VCaP (cell line): ENCODE measurements at regions not wholly inside any gene's neighbourhood (a gene's known extent, or its start where the extent isn't known, plus 50 kb on each side); places are given as distances from the start of the nearest gene placed in this dataset.

Source experiments
- H3K27ac ChIP-seq: fragments of 450-650 bp; 2 replicates; pipeline ENCODE4 v1.5.1; 2017
- CTCF ChIP-seq: fragments of 450-650 bp; conservative IDR thresholded peaks from 2 replicates; pipeline ENCODE4 v1.5.1; 2017; ENCODE audit warnings: mild to moderate bottlenecking, moderate library complexity

GRCh38 chr5:88660264-88660946, 222.6 kb downstream of the MEF2C start:
- no peak for TF ChIP-seq CTCF
- H3K27ac ChIP-seq = peak overlapping the region; percentile 67

DNA sequence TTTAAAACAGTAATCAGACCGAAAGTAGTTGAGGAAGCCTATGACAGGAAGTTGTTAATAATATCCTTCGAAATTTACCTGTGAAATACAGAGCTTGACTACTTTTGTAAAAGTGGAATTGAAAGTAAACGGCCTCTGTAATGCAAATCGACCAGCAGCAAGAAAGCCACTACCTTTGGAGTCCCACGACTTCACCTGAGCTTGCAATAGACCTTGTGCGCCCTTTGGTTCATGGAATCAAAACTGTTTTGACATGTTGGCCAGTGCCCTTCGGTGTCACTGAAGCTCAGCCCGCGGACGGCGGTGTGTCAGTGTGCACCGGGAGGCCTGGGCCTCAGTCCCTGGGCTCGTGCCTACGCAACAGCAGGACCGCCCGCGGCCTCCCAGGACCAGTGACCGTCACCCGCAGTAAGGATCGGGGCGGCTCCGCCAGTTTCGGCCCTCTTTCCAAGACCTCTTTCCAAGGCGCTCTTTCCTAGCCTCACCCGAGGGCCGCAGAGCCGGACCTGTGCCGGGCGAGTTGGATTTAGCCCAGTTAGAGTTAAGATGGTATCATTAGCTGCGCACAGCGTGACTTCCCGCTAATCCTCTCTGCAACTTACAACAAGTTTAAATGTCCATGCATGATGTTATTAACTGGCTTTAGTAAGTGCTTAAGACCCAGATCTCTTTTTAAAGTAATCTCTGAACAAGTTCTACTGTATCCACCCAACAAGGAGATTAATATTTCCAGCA, 223.3 kb downstream of the MEF2C start:
- TF ChIP-seq CTCF = no peak
- H3K27ac ChIP-seq = no peak overlapping the region

DNA sequence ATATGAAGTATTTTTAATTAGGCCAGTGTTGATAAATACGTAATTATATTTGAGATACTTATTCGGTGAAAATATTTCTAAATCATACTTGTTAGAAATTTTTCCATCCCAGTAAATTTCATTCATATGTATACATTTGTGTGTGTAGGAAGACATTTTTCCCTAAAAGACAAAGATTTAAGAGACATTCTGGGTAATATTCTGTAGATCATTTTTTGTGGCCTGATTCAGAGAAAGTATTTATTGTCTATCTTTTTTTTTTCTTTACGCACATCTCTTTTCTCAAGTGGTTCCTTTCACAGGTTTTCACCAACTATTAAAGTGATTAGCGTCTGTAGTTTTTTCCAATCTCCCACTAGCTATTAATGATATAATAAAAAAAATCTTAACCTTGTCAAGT, 224.1 kb downstream of the MEF2C start:
- no peak for TF ChIP-seq CTCF

GRCh38 chr5:88657906-88658775, 224.8 kb downstream of the MEF2C start:
- no peak for TF ChIP-seq CTCF
- H3K27ac ChIP-seq = no peak overlapping the region

More for the DNA sequence above, 224.1 kb downstream of the MEF2C start:
- H3K27ac ChIP-seq = no peak overlapping the region

DNA sequence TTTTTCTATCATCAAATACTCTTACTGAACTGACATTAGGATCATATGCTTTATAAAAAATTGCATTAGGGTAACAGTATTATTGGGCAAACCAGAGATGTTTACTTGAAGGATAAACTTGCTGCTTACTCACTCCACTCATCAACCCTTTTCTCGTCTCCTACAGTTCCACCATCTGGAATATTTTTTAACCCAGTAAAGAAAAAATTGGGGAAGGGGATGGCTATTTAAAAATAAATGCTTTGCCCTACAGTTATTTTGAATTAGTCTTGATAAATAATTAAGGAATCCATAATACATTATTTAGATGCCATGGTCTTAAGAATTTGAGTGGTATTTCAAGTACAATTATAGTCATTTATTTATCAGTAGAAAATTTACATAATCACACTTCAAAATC, 225.8 kb downstream of the MEF2C start:
- no peak for TF ChIP-seq CTCF
- no peak overlapping the region for H3K27ac ChIP-seq

DNA sequence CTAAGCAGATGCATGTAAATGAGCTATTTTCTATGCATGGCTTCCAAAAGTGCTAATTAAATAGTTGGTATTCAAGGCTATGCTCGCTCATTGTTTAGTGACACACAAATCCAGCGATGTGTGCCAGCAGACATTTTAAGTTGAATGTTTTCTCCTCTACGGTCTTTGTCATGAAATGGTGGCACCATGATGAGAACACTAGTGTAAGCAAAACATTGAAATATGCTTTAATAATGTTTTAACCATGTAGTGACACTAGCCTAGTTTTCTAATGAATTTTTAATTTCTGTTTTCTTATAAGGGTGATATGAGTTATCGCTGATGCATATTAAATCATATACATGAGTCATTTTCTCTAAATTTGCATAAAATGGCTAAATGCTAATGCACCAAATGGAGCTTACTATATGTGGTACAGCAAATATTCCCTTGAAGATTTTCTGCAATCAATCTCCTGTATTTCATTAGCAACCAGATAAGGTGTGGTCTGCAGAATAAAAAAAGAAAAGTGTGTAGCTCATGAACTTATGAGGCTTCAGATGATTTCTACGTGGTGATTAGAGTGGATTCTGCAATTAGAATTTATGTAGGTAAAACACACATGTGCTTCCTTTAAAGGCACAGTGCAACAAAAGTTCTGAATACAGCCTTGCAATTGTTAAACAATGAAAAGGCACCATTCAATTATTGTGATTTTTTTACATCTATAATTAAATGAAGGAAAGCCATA, 226.6 kb downstream of the MEF2C start:
- H3K27ac ChIP-seq = no peak overlapping the region
- no peak for TF ChIP-seq CTCF

- no peak for TF ChIP-seq CTCF
- no peak overlapping the region for H3K27ac ChIP-seq
These were observed 229.5 kb downstream of the MEF2C start for GRCh38 chr5:88653471-88653870.
